ENCODE measurements at regions not wholly inside any gene's neighbourhood (a gene's known extent, or its start where the extent isn't known, plus 50 kb on each side); places are given as distances from the start of the nearest gene placed in this dataset.

- peak; percentile 78 for DNase-seq (ENCODE audit: low read depth)
- no peak overlapping the region for H3K4me3 ChIP-seq (ENCODE audit: low read depth, low read length)
- TF ChIP-seq, protein P1, sequence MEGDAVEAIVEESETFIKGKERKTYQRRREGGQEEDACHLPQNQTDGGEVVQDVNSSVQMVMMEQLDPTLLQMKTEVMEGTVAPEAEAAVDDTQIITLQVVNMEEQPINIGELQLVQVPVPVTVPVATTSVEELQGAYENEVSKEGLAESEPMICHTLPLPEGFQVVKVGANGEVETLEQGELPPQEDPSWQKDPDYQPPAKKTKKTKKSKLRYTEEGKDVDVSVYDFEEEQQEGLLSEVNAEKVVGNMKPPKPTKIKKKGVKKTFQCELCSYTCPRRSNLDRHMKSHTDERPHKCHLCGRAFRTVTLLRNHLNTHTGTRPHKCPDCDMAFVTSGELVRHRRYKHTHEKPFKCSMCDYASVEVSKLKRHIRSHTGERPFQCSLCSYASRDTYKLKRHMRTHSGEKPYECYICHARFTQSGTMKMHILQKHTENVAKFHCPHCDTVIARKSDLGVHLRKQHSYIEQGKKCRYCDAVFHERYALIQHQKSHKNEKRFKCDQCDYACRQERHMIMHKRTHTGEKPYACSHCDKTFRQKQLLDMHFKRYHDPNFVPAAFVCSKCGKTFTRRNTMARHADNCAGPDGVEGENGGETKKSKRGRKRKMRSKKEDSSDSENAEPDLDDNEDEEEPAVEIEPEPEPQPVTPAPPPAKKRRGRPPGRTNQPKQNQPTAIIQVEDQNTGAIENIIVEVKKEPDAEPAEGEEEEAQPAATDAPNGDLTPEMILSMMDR (conservative IDR thresholded peaks at IDR 0.05; ENCODE audit: low read depth, low read length): peak; percentile 66
These were observed 487.2 kb upstream of the GCFC2 start for GRCh38 chr2:76197842-76198448.

DNA sequence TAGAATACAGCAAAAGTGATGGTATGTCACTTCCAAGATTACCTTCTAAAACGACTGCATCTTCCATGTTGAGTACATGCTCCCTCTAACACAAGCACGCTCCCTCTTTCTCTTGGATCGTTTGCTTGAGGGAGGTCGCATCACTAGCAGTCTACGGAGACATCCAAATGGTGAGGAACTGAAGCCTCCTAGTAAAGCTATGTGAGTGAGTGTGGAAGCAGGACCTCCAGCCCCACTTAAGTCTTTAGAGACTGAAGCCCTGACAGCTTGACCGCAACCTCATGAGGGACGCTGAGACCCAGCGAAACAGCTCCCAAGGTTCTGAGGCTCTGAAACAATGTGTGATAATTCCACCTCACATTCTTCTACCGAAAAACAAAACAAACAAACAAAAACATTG lies 486.7 kb upstream of the GCFC2 start:
- TF ChIP-seq, protein P1 (conservative IDR thresholded peaks at IDR 0.05; ENCODE audit: low read depth, low read length): no peak
- DNase-seq (ENCODE audit: low read depth): no peak
- no peak overlapping the region for H3K4me3 ChIP-seq (ENCODE audit: low read depth, low read length)

GRCh38 chr2:76194031-76194775 lies 483.5 kb upstream of the GCFC2 start:
- TF ChIP-seq, protein P1 (conservative IDR thresholded peaks at IDR 0.05; ENCODE audit: low read depth, low read length): no peak
- H3K4me3 ChIP-seq (ENCODE audit: low read depth, low read length): no peak overlapping the region
- DNase-seq (ENCODE audit: low read depth): no peak

DNA sequence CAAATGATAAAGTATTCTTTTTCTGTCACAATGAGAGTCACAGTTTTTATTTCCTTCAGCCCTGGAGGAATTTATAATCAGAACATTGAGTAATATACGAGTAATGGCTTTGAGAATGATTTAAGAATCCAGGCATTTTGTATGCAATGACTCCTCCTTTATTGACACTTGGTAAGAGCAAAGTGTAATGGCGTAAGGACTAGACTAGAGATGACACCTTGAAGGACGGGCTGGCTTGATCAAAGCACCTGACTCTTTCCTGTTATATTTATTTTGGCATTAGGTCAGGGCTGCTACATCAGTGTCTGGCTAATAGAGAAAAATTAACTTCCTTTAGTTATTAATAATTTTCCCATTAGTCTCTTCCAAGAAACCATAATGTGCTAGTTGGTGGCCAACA lies 482.4 kb upstream of the GCFC2 start:
- DNase-seq (ENCODE audit: low read depth): no peak
- H3K4me3 ChIP-seq (ENCODE audit: low read depth, low read length): no peak overlapping the region
- TF ChIP-seq, protein P1 (conservative IDR thresholded peaks at IDR 0.05; ENCODE audit: low read depth, low read length): no peak

DNA sequence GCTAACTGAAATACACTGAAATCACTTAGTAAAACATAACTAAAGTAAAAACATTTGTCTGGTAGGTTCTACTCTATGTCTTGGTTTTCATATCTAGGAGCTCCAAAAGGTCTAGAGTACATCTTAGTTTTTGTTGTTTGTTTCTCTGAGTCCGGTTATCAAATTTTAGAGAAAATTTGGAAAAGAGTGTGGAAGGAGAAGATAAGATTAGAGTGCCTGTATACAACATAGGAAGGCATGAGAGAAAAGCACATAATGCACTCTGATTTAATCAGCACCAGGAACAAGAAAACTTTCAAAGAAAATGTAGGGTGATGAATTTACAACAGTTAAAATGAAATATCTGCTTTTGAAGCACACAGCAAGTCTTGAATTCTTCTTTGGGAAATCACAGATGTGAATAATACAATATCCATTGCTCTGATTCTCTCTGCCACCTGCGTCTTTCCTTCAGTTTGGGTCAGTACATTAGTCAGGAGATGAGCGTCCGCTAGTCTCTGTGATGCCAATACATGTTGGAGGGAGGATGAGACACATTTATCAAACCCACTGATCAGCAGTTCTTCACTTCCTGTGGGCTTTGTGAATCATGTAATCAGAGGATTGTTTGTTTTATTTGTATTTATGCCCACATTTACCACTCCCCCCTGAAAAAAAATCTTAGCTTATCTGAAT lies 477.8 kb upstream of the GCFC2 start:
- H3K4me3 ChIP-seq (ENCODE audit: low read depth, low read length): no peak overlapping the region
- DNase-seq (ENCODE audit: low read depth): no peak
- TF ChIP-seq, protein P1 (conservative IDR thresholded peaks at IDR 0.05; ENCODE audit: low read depth, low read length): no peak

GRCh38 chr2:76187415-76187814 lies 476.7 kb upstream of the GCFC2 start:
- no peak overlapping the region for H3K4me3 ChIP-seq (ENCODE audit: low read depth, low read length)
- DNase-seq (ENCODE audit: low read depth): no peak
- TF ChIP-seq, protein P1 (conservative IDR thresholded peaks at IDR 0.05; ENCODE audit: low read depth, low read length): no peak
